Lung (tissue), 11 donors: ENCODE measurements at regions not wholly inside any gene's neighbourhood (a gene's known extent, or its start where the extent isn't known, plus 50 kb on each side); places are given as distances from the start of the nearest gene placed in this dataset.

Experiments
- ATAC-seq: fragments of 200-7000 bp; cut with Tn5 transposase; one replicate; pipeline ENCODE4 v1.9.1; 2020; ENCODE audit warnings: moderate number of reproducible peaks; ENCODE audit not compliant: insufficient read depth, low FRiP score
- DNase-seq, 3 donors: peaks; one replicate each; pipeline ENCODE4 v3.0.0-alpha.2; 2013 to 2017
- H3K27ac ChIP-seq, 2 donors: one replicate each; pipeline ENCODE4 v1.5.1; 2013; ENCODE audit warnings: mild to moderate bottlenecking in 2 of 2, moderate library complexity in 2 of 2, control low read depth in 1 of 2, inconsistent platforms in 1 of 2, low read depth in 1 of 2, low read length in 1 of 2
- H3K27me3 ChIP-seq, 3 donors: one replicate each; pipeline ENCODE4 v1.5.1; 2013; ENCODE audit warnings: low read length in 2 of 3; ENCODE audit not compliant: control insufficient read depth in 3 of 3, insufficient read depth in 3 of 3
- H3K36me3 ChIP-seq, 4 donors: one replicate each; pipeline ENCODE4 v1.5.1; 2013; ENCODE audit warnings: low read length in 4 of 4, mild to moderate bottlenecking in 1 of 4, moderate library complexity in 1 of 4; ENCODE audit not compliant: control insufficient read depth in 4 of 4, insufficient read depth in 4 of 4
- H3K4me1 ChIP-seq, 5 donors: one replicate each; pipeline ENCODE4 v1.5.1; 2013; ENCODE audit warnings: low read length in 5 of 5, mild to moderate bottlenecking in 2 of 5, moderate library complexity in 1 of 5; ENCODE audit not compliant: control insufficient read depth in 5 of 5, insufficient read depth in 5 of 5
- H3K4me3 ChIP-seq: one replicate; pipeline ENCODE4 v1.5.1; 2013; ENCODE audit warnings: mild to moderate bottlenecking, control low read depth, moderate library complexity
- H3K9ac ChIP-seq, 2 donors: one replicate each; pipeline ENCODE4 v1.5.1; 2013; ENCODE audit warnings: low read length in 2 of 2, control low read depth in 1 of 2; ENCODE audit not compliant: insufficient read depth in 1 of 2
- H3K9me3 ChIP-seq, 4 donors: one replicate each; pipeline ENCODE4 v1.5.1; 2013; ENCODE audit warnings: low read length in 3 of 4, mild to moderate bottlenecking in 1 of 4, moderate library complexity in 1 of 4; ENCODE audit not compliant: control insufficient read depth in 4 of 4, insufficient read depth in 3 of 4
- CTCF ChIP-seq: IDR thresholded peaks from 2 replicates; pipeline ENCODE4 v1.5.1; 2012; ENCODE audit warnings: mild to moderate bottlenecking; ENCODE audit errors: control extremely low read depth, extremely low read depth
- WGBS, 2 donors: extraction: QIAGEN DNeasy Blood & Tissue Kit; methylation state at CpG; one replicate each; pipeline ENCODE4 v1.1.7; 2013; 5-methylcytosine and 5-hydroxymethylcytosine counted together
- donor health status: control.
- donor health status: control.
- donor health status: Bipolar disorder and iron deficiency.
- donor health status: healthy.
- donor health status: DM: yes; HTN: yes; CAD: no.

GRCh38 chr6:163651426-163651825, 236.9 kb downstream of the QKI start:
- ATAC-seq (no peak), DNase-seq (peak in 2 of 3 donors; percentile 18 to 54)
- no peak overlapping the region for H3K4me3 ChIP-seq
- no peak overlapping the region for H3K27ac ChIP-seq
- 79 to 83% methylated on average over 3 of the region's 3 CpGs for WGBS, 2 donors
- no peaks in the 10 kb centered on the region for H3K9me3 ChIP-seq
- no peaks in the 10 kb centered on the region for H3K36me3 ChIP-seq
- peaks cover 0 to 4% (median 0%) of the 10 kb centered on the region in 5 donors for H3K4me1 ChIP-seq
- TF ChIP-seq CTCF = no peak
- H3K27me3 ChIP-seq = no peaks in the 10 kb centered on the region
- H3K9ac ChIP-seq = no peak overlapping the region

GRCh38 chr6:163648868-163649267, 234.3 kb downstream of the QKI start:
- no peaks in the 10 kb centered on the region for H3K27me3 ChIP-seq
- H3K9me3 ChIP-seq = no peaks in the 10 kb centered on the region
- no peak for DNase-seq
- no peak for ATAC-seq
- no peak overlapping the region for H3K4me3 ChIP-seq
- no peak for TF ChIP-seq CTCF
- no peak overlapping the region for H3K27ac ChIP-seq
- 92 to 98% methylated on average over 8 of the region's 8 CpGs for WGBS, 2 donors
- H3K9ac ChIP-seq = no peak overlapping the region
- H3K4me1 ChIP-seq = peaks cover 0 to 4% (median 0%) of the 10 kb centered on the region in 5 donors
- H3K36me3 ChIP-seq = no peaks in the 10 kb centered on the region

- Histone ChIP-seq H3K27me3 (no peaks in the 10 kb centered on the region), H3K36me3 (no peaks in the 10 kb centered on the region), H3K9me3 (no peaks in the 10 kb centered on the region), H3K4me3 (no peak overlapping the region), H3K4me1 (peaks cover 0 to 4% (median 0%) of the 10 kb centered on the region in 5 donors), H3K9ac (no peak overlapping the region), H3K27ac (no peak overlapping the region)
- TF ChIP-seq CTCF = no peak
- WGBS, 2 donors = 93 to 95% methylated on average over 8 of the region's 8 CpGs
- no peak for ATAC-seq
- DNase-seq = no peak
Observed at GRCh38 chr6:163647624-163648023, 233.1 kb downstream of the QKI start.

- Histone ChIP-seq H3K9me3 (peaks cover 0 to 3% (median 0%) of the 10 kb centered on the region in 4 donors), H3K9ac (no peak overlapping the region), H3K27ac (no peak overlapping the region), H3K27me3 (no peaks in the 10 kb centered on the region), H3K4me1 (peaks cover 0 to 4% (median 0%) of the 10 kb centered on the region in 5 donors), H3K36me3 (no peaks in the 10 kb centered on the region), H3K4me3 (no peak overlapping the region)
- DNase-seq = no peak
- no peak for ATAC-seq
- 75 to 82% methylated on average over 3 of the region's 3 CpGs for WGBS, 2 donors
- TF ChIP-seq CTCF = no peak
Observed at GRCh38 chr6:163646866-163647265, 232.3 kb downstream of the QKI start.
